AML-193 (cell line): ENCODE measurements at regions not wholly inside any gene's neighbourhood (a gene's known extent, or its start where the extent isn't known, plus 50 kb on each side); places are given as distances from the start of the nearest gene placed in this dataset.

Experiments used
- DNase-seq, 2 experiments: peaks; one replicate each; lab custom pipeline; 2025; lab: John Stamatoyannopoulos, UW

DNA sequence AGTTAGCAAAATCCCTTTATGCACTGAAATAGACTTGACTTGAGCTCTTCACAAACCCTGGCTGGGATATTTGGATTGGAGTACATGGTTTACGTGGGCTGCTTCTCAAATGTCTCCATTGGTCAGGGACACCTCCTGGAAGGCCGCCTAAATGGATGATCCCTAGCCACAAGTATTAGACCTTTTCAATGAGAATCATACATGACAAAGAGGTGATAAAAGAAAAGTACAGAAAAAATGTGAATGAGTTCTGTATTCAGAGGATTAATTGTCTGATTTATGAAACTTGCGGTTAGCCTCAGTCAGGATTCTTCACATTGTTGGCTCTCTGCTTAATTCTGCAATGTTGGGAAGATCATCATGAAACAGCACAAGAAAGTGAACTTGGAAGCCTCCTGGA lies 752.8 kb upstream of the ADAMTS16 start:
- no peak for DNase-seq

DNA sequence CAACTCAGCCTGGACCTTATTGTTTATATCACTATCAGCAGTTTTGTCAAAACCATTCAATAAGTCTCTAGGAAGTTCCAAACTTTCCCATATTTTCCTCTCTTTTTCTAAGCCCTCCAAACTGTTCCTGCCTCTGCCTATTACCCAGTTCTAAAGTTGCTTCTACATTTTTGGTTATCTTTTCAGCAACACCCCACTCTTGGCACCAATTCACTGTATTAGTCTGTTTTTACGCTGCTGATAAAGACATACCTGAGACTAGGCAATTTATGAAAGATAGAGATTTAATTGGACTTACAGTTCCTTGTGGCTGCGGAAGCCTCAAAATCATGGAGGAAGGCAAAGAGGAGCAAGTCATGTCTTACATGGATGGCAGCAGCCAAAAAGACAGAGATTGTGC lies 744.4 kb upstream of the ADAMTS16 start:
- DNase-seq, result no peak

DNA sequence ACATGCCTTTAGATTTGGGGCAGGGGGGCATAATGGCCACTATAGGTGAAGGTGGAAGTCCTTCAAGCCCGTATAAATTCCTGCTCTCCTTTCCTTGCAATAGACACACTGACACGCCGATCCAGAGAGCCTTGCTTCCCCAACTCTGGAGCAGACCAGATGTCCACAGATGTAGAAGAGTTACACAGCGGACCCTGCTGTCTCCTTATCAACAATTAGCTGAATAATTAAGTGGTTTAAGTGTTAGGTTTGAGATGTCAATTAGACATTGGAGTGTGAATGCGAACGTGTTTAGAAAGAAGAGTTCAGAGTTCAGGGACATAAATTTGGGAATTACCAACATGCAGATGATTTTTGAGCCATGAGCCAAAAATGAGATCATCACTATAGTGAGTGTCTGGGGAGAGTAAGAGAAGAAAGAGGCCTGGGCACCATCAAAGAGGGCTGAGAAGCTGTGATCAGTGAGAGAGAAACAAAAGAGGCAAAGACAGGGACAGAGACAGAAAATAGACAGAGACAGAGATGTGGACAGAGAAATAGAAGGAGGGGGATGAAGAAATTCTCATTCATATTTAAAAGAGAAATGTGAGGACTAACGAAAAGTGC lies 734.4 kb upstream of the ADAMTS16 start:
- DNase-seq, result no peak

DNA sequence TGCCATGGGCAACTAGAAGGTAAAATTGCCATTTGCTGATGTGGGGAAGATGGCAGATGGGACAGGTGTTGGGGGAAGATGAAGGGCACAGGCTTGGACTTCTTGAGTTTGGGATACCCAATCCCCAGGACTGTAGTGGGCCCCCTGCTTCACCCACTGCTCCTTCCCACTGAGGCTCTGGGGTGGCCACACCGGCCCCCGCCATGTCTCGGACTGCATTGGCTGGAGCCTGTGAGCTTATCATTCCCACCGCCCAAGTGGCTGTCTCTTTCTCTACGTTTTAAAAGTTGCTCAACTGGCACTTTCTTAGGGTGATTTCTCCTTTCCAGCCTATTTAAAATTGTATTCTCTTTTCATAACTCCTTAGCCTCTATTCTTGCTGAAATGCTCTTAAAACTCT lies 730.0 kb upstream of the ADAMTS16 start:
- DNase-seq, result no peak

DNA sequence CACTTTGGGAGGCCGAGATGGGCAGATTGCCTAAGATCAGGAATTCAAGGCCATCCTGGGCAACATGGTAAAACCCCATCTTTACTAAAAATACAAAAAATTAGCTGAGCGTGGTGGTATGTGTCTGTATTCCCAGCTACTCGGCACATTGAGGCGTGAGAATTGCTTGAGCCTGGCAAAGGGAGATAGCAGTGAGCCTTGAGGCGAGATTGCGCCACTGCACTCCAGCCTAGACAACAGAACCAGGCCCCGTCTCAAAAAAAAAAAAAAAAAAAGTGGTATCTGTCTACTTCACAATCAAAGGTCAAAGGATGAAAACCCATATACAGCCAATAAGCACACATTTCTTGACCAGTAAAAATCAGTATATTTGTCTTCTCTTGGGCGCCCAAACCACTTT lies 728.5 kb upstream of the ADAMTS16 start:
- DNase-seq, result no peak

DNA sequence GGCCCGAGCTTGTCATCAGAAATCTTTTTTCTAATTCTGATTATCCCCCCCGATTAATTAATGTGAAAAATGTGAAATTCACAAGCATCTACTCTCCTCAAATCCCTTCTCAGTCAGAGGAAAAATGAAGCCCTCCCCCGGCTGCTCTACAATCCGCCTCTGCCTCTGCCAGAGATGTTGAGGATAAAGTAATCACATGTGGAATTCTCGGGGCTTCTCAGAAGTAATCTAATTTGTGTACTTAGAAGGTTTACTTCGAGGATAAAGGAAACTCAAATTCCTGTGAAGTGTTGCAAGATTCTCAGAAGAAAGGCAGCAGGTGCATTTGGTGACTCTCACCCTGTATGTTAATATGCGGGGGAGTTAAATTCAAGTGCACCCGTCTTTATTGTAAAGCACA lies 726.1 kb upstream of the ADAMTS16 start:
- DNase-seq, result no peak

DNA sequence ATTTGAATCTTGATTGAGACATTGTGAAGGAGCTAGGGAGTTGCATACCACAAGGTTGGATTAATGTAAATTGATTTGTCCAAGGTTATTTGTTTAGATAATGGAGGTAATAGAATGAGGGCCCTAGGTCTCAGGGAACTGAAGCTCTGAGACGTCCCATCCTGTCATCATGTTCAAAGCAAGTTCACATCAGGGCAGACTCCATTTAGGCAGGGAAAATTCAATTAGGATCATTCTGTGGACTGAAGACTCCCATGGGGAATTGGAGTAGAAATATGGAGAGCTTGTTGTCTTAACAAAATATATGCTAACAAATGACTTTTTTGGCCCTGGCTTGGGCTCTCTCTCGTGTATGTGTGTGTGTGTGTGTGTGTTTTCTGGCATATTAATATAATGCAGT lies 722.0 kb upstream of the ADAMTS16 start:
- DNase-seq, result no peak

DNA sequence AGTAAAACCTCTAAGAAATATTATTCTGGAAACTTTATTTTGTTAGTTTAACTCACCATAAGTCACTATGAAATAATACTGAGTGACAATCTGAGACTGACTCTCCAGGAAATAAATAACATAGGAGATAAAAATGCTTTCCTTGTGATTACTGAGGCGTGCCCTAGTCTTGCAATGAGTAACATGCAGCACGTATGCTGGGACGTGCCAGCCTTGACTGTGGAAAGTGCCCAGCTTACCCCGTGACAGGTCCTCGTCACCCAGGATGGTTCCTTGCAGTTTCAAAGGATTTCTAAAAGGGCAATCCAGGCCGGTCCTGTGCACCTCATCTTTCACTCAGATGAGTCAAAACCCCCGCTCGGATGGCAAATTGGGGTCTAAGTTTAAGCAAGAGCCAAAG lies 720.8 kb upstream of the ADAMTS16 start:
- DNase-seq, result no peak

GRCh38 chr5:4420177-4420576 lies 720.0 kb upstream of the ADAMTS16 start:
- DNase-seq, result no peak

GRCh38 chr5:4420681-4421080 lies 719.4 kb upstream of the ADAMTS16 start:
- DNase-seq, result no peak

- DNase-seq, result no peak
These were observed 717.9 kb upstream of the ADAMTS16 start for GRCh38 chr5:4422247-4422646.

- DNase-seq, result no peak
These were observed 715.2 kb upstream of the ADAMTS16 start for GRCh38 chr5:4424895-4425294.

DNA sequence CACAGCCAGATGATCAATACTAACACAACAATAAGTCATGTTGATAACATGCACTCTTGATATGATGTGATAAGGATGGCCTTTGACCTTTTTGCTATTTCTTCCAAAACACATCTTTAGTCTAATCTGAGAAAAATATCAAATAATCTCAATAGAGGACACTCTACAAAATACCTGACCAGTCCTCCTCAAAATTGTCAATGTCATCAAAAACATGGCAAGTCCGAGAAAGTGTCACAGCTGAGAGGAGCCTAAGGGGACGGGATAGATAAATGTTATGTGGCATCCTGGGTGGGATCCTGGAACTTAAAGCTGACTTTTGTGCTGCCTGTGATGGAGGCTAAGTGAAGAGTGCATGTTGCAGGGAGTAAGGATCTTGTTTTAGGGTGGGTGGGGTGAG lies 699.6 kb upstream of the ADAMTS16 start:
- no peak for DNase-seq

- no peak for DNase-seq
These were observed 697.9 kb upstream of the ADAMTS16 start for GRCh38 chr5:4442221-4442620.

DNA sequence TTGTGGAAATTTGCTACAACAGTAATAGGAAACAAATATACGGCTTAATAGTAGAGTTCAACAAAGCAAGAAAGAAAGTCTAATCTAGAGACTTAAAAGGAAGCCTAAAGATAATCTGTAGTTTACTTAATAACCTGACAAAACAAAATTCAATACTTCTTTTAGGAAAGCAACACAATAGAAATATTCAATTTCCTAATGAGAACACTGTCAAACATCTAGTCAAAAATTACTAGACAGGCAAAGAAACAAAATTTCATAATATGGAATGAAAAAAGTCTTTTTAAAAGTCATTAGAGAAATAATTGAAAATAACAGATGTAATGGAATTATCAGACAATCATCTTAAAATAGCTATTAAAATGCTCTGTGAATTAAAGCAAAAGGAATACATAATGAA lies 692.5 kb upstream of the ADAMTS16 start:
- no peak for DNase-seq

DNA sequence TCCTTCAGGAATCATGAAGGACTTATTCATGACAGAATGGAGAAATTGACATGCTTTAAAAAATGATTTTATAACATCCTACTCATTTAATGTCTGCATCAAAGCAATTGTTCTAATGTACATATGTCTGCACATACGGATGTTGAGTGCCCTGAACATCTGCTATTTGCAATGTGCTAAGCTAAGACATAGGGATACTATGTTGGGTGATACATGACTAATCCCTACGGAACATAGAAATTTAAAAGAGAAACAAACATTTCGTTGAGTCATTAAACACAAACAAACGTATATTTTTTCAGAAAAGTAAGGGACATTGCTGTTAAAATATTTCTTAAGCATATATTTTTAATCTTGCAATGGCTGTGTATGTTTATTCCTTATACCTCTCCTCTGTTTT lies 686.5 kb upstream of the ADAMTS16 start:
- no peak for DNase-seq

DNA sequence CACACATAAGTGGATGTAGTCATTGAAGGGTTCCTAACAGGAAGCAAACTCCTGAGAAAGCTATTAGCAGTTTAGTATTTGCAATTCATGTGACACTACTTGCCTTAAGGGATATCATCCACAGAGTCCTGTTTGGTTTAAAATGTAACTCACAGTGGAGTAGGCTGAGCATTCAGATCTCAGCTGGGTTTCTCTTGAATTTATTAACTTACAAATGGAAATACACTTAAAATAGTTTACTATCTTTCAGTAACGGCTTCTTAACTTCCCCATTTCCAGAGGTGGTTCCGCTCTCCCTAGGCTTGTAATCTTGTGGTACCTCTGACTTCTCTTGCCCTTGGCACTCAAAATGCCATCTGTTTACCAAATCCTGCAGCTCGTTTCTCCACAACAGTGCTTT lies 660.7 kb upstream of the ADAMTS16 start:
- no peak for DNase-seq

DNA sequence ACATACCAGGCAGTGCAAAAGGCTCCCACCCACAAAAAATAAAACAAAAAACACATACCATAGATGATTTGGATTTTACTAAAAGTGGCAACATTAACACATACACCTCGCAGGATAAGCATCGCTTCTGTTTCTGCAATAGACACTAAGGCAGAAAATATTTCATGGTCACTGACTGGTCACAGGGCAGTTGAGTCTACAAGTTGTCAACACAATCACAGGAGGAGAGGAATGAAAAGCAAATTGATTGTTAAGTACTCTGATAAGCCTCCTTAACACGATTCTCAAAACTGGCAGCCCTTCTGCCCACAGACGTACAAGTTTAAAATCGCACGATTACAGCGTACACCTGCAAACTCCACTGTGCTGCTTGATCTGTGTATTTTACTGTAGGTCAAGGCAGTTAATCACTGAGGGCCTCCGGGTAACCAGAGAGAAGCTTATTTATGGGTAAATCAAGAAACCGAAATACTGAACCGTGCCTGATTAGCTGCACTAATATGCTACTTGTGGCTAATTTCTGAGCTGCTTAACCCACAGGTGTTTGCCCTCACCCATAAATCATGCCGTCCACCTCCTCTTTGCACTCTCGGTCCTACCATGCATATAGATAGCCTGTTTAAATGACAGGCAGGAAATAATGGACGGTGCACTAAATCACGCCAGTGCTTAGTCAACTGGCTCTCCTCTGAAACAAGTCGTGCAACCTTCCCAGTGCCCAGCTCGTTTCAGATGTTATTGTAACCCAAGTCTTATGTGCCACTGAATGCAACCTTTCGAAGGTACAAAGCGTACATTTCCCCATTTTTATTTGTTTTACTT lies 659.4 kb upstream of the ADAMTS16 start:
- no peak for DNase-seq

GRCh38 chr5:4487581-4487980 lies 652.5 kb upstream of the ADAMTS16 start:
- DNase-seq, result no peak

GRCh38 chr5:4511996-4512656 lies 628.0 kb upstream of the ADAMTS16 start:
- no peak for DNase-seq

DNA sequence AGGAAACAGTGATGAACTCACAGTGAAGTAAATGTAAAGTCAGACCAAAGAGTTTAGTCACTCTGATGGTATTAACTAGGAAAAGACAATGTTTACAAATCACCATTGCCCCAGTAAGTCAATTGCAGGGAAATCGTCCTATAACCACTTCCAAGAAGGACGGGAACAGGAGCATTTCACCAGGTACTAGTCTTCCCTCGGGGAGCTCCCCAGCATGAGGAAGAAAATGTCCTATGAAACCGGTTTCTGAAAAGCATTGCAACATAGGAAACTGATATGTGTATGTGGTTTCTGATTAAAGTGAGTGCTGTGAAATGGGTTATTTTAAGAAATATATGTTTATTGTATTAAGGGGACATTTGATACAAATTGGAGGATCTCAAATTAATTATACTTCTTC lies 626.7 kb upstream of the ADAMTS16 start:
- DNase-seq, result no peak

DNA sequence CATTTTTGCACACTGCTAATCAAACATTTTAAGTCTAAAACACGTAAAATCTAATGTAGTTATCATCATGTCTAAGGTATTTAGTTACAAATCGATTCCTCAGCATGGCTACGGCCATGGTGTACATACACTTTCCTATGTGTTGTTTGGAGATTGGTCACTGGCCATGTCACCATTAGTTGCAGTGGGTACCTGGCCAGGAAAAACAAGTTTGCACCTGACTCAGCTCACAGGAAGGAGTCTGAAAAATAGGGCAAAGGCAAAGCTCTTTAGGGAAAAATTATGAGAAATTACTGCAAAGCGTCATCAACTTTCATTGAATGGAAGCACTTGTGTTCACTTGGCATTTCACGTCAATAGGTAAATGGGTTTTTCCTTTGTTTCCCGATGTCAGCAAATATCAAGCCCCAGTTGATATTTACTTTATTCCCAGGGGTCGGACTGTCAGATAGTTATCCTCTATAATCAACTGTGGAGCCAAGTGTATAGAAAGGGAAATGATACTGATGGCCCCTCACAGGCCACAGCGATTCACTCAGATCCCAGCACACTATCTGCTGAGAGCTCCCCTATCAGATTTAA lies 626.0 kb upstream of the ADAMTS16 start:
- no peak for DNase-seq
